GM12878 (cell line): ENCODE measurements at regions not wholly inside any gene's neighbourhood (a gene's known extent, or its start where the extent isn't known, plus 50 kb on each side); places are given as distances from the start of the nearest gene placed in this dataset.

ENCODE experiments used
- ATAC-seq: fragments of 200-7000 bp; cut with Tn5 transposase; 3 replicates; pipeline ENCODE4 v1.9.1; 2020; ENCODE audit warnings: mild to moderate bottlenecking, moderate library complexity
- BruUV-seq: library from RNA; stranded (reverse); fragments of 400-500 nt; replicated peaks from 2 replicates; lab custom pipeline; 2021; lab: Mats Ljungman, UMichigan
- CTCF ChIA-PET: fragments of 300-600 bp; sonication (Branson Sonifier 250); formaldehyde crosslinking; extraction: SDS; loops from one replicate; lab custom pipeline; 2021; ENCODE audit warnings: inconsistent platforms; lab: Yijun Ruan, JAX
- POLR2A ChIA-PET: fragments of 350-600 bp; formaldehyde crosslinking; extraction: SDS; loops from one replicate; lab custom pipeline; 2021; ENCODE audit warnings: inconsistent platforms; lab: Charles Lee
- RAD21 ChIA-PET: fragments of 300-600 bp; sonication (Branson Sonifier 250); formaldehyde crosslinking; loops from one replicate; lab custom pipeline; 2023; ENCODE audit warnings: antibody characterized with exemption; ENCODE audit not compliant: unreplicated experiment; lab: Charles Lee
- SMC1A ChIA-PET: fragments of 300-600 bp; sonication (Branson Sonifier 250); formaldehyde crosslinking; loops from one replicate; lab custom pipeline; 2023; ENCODE audit not compliant: unreplicated experiment, uncharacterized antibody; lab: Charles Lee
- DNase-seq: peaks from one replicate; pipeline ENCODE4 v3.0.0-alpha.2; 2011; ENCODE audit warnings: low read depth, low spot score
- FAIRE-seq: peaks from 3 replicates; lab custom pipeline; 2011; peaks lifted over from hg19 to GRCh38; lab: Jason Lieb, UNC
- H2AFZ ChIP-seq: 2 replicates; pipeline ENCODE4 v1.6.0; 2011; ENCODE audit warnings: low read depth, low read length, control low read depth; ENCODE audit not compliant: control insufficient read depth
- H3K27ac ChIP-seq: 2 replicates; pipeline ENCODE4 v1.5.1; 2011; ENCODE audit warnings: control low read depth; ENCODE audit not compliant: control insufficient read depth, insufficient read depth
- H3K27me3 ChIP-seq, 2 experiments: replicated peaks in 1 of 2; 2 replicates each; pipeline versions ENCODE4 v1.6.0 to v1.6.1; 2011; ENCODE audit warnings: low read length in 1 of 2; ENCODE audit not compliant: control insufficient read depth in 2 of 2, insufficient read depth in 2 of 2
- H3K36me3 ChIP-seq, 2 experiments: 2 replicates each; pipeline ENCODE4 v1.5.1; 2011; ENCODE audit warnings: low read length in 1 of 2; ENCODE audit not compliant: control insufficient read depth in 2 of 2, insufficient read depth in 2 of 2
- H3K4me1 ChIP-seq: 2 replicates; pipeline ENCODE4 v1.6.1; 2011; ENCODE audit warnings: mild to moderate bottlenecking, low read length, moderate library complexity, mixed read lengths; ENCODE audit not compliant: control insufficient read depth, insufficient read depth
- H3K4me2 ChIP-seq: 2 replicates; pipeline ENCODE4 v1.6.0; 2011; ENCODE audit warnings: control low read depth; ENCODE audit not compliant: control insufficient read depth, insufficient read depth
- H3K4me3 ChIP-seq: fragments of 200-600 bp; sonication (generic); 2 replicates; pipeline ENCODE4 v1.5.1; 2016
- H3K79me2 ChIP-seq: 2 replicates; pipeline ENCODE4 v1.6.0; 2011; ENCODE audit warnings: low read length; ENCODE audit not compliant: control insufficient read depth, insufficient read depth
- H3K9ac ChIP-seq: 2 replicates; pipeline ENCODE4 v1.8.0; 2011; ENCODE audit warnings: low read length, control low read depth, mixed read lengths; ENCODE audit not compliant: control insufficient read depth, insufficient read depth
- H3K9me3 ChIP-seq: replicated peaks from 3 replicates; pipeline ENCODE4 v1.5.1; 2011; ENCODE audit warnings: mild to moderate bottlenecking, low read length; ENCODE audit not compliant: control insufficient read depth, insufficient read depth
- H4K20me1 ChIP-seq: 2 replicates; pipeline ENCODE4 v1.6.0; 2011; ENCODE audit not compliant: control insufficient read depth, insufficient read depth
- ASH2L ChIP-seq: fragments of 300-600, 200-600 bp; sonication (generic); IDR thresholded peaks from 2 replicates; pipeline ENCODE4 v1.6.1; 2017; ENCODE audit warnings: low read depth, mild to moderate bottlenecking, borderline replicate concordance
- IRF5 ChIP-seq: fragments of 450-650 bp; IDR thresholded peaks from 2 replicates; pipeline ENCODE4 v1.6.1; 2017; ENCODE audit warnings: borderline replicate concordance
- JUND ChIP-seq: IDR thresholded peaks from 2 replicates; pipeline ENCODE4 v1.6.1; 2012; ENCODE audit warnings: low read depth, mild to moderate bottlenecking, low read length, improper control_type of control experiment, moderate library complexity
- MTA3 ChIP-seq: IDR thresholded peaks from 2 replicates; pipeline ENCODE4 v1.6.1; 2012; ENCODE audit warnings: low read length, inconsistent platforms, borderline replicate concordance
- NFYA ChIP-seq: IDR thresholded peaks from 2 replicates; pipeline ENCODE4 v1.6.1; 2011; ENCODE audit warnings: low read depth, mild to moderate bottlenecking, low read length, improper control_type of control experiment, borderline replicate concordance
- SUPT20H ChIP-seq: IDR thresholded peaks from 2 replicates; pipeline ENCODE4 v1.6.1; 2011; ENCODE audit warnings: low read depth, mild to moderate bottlenecking, low read length, moderate library complexity, borderline replicate concordance; ENCODE audit not compliant: control insufficient read depth
- TCF7 ChIP-seq: IDR thresholded peaks from 2 replicates; pipeline ENCODE4 v1.6.1; 2014; ENCODE audit warnings: antibody characterized with exemption, borderline replicate concordance
- WGBS: methylation state at CpG from one replicate; pipeline ENCODE4 v1.1.6; 2016; ENCODE audit warnings: low lambda C conversion rate; ENCODE audit not compliant: insufficient replicate concordance, insufficient coverage; ENCODE audit errors: missing lambda C conversion rate; 5-methylcytosine and 5-hydroxymethylcytosine counted together
- in situ Hi-C: fragments of 300-500 bp; cut with MboI; formaldehyde crosslinking; loops from 9 replicates; pipeline ENCODE4 v1.14.3; 2018; ENCODE audit warnings: mixed read lengths
- intact Hi-C: fragments of 100-400 bp; cut with micrococcal nuclease; formaldehyde crosslinking; loops from one replicate; pipeline ENCODE4 v1.14.2; 2022; ENCODE audit not compliant: unreplicated experiment
- TF ChIP-seq, protein P1 (sequence below): fragments of 450-650 bp; IDR thresholded peaks from 2 replicates; pipeline ENCODE4 v1.6.1; 2016; ENCODE audit warnings: mild to moderate bottlenecking
- TF ChIP-seq, protein P2 (sequence below): IDR thresholded peaks from 2 replicates; pipeline ENCODE4 v1.6.1; 2012; ENCODE audit warnings: low read depth, low read length, improper control_type of control experiment

DNA sequence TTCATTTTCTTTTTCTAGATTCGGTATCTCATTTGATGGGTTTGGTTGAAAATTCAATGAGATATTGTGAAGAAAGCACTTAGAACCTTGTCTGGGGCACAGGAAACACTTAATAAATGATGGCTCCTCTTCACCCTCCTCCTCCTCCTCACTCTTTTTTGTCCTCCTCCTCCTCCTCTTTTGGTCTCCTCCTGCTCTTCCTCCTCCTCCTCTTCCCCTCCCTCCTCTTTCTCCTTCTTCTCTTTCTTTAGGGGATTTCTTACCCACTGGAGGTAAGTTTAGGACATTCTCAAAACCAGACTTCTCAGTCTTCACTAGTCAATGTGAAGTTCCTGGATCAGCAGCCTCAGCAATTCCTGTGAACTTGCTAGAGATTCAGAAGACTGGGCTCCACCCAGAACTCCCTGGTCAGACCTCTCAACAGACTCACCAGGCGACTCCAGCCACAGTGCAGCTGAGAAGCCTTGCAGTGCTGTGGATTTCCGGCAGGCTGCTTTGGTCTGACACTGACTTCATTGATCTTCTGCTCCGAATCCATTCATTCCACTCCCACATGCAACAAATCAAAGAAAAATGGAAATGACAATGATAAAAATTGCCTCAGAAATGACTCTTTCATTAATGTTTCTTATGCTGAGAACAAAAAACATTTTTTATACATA, 368.6 kb upstream of the B3GAT1 start (continued):
- no peak for TF ChIP-seq IRF5
- no peak for TF ChIP-seq SUPT20H
- TF ChIP-seq, protein P1, sequence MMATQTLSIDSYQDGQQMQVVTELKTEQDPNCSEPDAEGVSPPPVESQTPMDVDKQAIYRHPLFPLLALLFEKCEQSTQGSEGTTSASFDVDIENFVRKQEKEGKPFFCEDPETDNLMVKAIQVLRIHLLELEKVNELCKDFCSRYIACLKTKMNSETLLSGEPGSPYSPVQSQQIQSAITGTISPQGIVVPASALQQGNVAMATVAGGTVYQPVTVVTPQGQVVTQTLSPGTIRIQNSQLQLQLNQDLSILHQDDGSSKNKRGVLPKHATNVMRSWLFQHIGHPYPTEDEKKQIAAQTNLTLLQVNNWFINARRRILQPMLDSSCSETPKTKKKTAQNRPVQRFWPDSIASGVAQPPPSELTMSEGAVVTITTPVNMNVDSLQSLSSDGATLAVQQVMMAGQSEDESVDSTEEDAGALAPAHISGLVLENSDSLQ: no peak
- TF ChIP-seq, all 136 proteins: peak for 0

GRCh38 chr11:134779179-134779578, 367.1 kb upstream of the B3GAT1 start:
- H3K9me3 ChIP-seq: no peaks in the 10 kb centered on the region
- no peaks in the 10 kb centered on the region for H4K20me1 ChIP-seq
- no peak overlapping the region for H3K9ac ChIP-seq
- intact Hi-C loops: no loop called here
- no peaks in the 10 kb centered on the region; a peak in 1 of 4 replicates for H3K27me3 ChIP-seq
- H3K4me1 ChIP-seq: no peaks in the 10 kb centered on the region
- no peaks in the 10 kb centered on the region for H3K36me3 ChIP-seq
- FAIRE-seq: no peak
- 52% methylated on average over 4 of the region's 4 CpGs for WGBS
- H3K27ac ChIP-seq: no peak overlapping the region
- no peaks in the 10 kb centered on the region for H3K79me2 ChIP-seq
- H3K4me2 ChIP-seq: no peak overlapping the region
- no peak overlapping the region for H2AFZ ChIP-seq
- CTCF ChIA-PET: no interaction called here
- POLR2A ChIA-PET: no interaction called here
- no peak for ATAC-seq
- DNase-seq: no peak
- no peak overlapping the region for H3K4me3 ChIP-seq
- RAD21 ChIA-PET: no interaction called here
- in situ Hi-C loops: no loop called here
- SMC1A ChIA-PET: no interaction called here
- TF ChIP-seq, protein P2, sequence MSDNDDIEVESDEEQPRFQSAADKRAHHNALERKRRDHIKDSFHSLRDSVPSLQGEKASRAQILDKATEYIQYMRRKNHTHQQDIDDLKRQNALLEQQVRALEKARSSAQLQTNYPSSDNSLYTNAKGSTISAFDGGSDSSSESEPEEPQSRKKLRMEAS: no peak
- no peak for TF ChIP-seq ASH2L
- no peak for TF ChIP-seq TCF7
- TF ChIP-seq MTA3: no peak
- no peak for TF ChIP-seq NFYA
- no peak for TF ChIP-seq JUND
- no TSS peak for BruUV-seq
